HS-27A (cell line): ENCODE measurements at regions not wholly inside any gene's neighbourhood (a gene's known extent, or its start where the extent isn't known, plus 50 kb on each side); places are given as distances from the start of the nearest gene placed in this dataset.

Experiments used
- DNase-seq: peaks from one replicate; pipeline ENCODE4 v3.0.0-alpha.2; 2012; ENCODE audit warnings: low read depth, missing footprints

DNA sequence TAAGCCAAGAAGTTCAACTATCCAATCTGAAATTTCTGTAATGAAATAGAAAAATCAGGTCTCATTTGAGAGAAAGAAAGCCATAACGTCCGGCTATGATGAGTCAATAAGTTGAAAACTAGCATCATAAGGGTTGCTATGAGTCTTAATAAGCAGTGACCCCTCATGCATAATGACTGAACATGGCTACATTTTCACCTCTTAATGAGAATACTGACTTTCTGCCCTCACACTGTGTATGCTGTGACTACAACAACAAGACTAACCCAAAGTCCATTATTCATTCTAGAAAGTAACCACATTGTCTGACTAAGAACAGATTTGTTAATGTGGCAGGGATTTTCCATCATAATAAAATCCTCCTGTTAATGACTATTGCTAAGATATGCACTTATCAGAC is 884.0 kb upstream of the CADM2 start:
- no peak for DNase-seq

DNA sequence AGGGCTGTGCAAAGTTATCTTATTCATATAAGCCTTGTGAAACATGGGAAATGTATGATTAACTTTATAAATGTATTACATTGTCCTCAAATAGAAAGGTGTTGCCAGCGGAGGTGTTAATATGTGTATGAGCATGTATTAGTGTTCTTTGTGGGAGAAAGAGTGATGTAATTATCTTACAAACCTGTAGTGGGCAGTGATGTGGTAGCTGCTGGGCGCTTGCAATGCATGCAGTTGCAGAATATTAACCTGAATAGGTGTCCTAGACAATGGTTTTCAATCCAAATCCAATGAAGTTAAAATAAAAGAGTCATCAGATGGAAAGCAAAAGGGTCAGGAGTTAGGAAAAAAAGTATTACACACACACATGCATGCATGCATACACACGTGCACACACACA is 881.3 kb upstream of the CADM2 start:
- no peak for DNase-seq

DNA sequence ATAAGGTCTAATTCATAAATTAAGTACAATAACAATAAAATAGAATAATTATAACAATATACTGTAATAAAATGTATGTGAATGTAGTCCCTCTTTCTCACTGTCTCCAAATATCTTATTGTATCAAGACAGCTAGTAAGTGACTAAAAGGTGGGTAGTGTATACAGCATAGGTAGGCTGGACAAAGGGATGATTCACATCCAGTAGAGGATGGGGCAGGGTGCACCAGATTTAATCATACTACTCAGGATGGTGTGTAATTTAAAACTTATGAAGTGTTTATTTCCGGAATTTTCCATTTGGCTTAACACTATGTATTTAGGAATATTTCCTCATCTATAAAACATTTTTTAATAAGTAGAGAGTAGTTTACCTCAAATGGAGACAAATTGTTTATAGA is 876.1 kb upstream of the CADM2 start:
- no peak for DNase-seq

DNA sequence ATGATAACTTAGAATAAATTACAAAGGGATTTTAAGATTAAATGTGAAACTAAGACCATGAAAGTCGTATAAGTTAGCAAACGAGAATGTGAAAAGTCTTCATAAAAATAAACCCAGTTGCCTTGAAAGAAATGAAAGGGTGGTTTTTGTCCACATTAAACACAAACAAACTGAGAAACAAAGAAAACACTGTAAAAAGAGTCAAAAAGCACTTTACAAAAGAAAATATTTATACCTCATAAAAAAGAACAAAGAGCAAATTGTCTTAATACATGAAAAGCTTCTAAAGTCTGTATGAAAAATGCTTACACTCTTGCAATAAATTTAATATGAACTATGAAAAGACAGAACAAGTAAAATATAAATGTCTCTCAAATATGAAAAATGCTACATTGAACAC is 865.9 kb upstream of the CADM2 start:
- no peak for DNase-seq

DNA sequence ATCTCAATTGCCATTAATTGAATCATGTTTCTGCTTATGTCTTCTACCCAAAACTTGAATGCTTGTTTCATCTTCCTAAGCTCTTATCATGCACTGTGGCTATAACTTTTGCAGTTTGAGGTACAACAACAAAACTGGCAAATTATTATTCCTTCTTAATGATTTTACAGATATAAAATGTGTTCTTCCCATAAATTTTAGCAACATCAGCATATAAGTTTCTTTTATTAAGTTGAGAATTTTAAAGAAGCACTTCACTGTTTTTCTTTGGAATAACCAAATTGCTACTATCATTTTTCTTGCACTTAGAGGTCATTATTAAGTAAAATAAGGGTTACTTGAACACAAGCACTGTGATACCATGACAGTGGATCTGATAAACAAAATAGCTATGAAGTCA is 862.6 kb upstream of the CADM2 start:
- no peak for DNase-seq

DNA sequence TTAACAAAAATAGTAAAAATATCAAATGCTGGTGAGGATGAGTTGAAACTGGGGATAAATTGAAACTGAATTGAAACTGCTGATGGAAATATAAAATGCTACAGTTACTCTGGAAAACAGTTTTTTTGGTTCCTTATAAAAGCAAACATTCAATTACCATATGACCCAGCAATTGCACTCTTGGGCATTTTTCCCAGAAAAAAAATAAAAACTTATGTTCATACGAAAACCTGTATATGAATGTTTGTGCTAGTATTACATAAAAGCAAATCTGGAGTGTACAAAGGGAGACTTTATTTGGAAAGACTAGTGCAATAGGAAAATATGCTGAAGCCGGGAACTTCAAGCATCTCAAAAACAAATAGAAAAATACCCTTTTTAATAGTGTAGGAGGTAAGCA is 857.9 kb upstream of the CADM2 start:
- DNase-seq = no peak

DNA sequence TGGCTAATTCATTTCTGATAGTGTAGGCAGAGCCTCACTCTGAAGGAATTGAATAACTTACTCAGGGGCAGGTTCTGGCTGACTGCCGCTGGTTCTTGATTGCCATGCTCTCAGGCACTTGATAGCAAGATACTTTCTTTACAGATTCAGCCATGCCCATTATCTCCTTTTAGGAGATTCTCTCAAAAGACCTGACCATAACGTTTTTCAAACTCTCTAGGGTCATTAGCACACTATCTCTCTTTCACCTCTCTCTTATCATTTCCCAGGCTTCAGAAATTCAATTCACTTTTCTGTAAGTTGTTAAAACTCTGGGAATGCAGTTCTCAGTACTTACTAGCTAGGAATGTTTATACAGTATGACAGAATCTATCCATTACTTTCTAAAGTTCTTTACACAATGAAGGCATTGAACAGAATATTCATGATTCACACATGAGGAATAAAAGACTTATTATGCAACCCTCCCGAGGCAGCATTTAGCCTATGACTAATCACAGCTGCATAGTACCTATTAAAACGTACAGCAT is 850.3 kb upstream of the CADM2 start:
- DNase-seq = peak; percentile 35

DNA sequence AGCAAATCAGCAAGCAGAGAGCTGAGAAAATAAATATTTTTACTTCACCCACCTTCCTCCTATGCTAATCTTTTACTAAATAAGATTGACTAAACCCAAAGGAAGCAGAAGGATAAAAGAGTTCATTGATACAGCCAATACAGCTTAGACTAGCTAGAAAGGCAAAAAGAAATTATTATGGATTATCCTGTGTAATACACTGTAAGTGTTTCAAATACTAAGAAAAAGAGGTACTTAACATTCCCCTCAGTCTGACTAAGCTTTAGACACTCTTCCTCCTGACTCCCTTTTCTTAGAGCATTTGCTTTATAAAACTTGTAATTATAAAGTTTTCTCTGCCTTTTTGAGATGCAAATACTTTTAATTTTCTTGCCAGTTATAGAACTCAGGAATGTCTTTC is 848.9 kb upstream of the CADM2 start:
- no peak for DNase-seq

DNA sequence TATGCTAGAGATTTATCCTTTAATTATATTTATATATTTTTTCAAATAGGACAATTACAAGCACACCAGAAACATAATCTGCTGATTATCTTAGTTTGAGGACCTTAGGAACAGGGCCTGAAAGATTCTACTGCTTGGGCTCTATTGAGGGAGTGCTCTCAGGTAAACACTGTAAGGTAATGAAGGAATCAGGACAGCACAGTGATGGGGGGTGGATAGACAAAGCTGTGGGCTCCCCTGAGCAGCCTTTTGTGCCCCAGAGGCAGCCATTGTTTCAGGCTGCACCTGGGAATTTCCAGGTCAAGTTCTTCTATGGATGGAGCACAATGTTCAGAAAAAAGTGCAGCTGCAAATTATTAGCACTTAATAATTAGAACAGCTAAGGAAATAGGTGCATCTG is 848.0 kb upstream of the CADM2 start:
- DNase-seq = no peak

DNA sequence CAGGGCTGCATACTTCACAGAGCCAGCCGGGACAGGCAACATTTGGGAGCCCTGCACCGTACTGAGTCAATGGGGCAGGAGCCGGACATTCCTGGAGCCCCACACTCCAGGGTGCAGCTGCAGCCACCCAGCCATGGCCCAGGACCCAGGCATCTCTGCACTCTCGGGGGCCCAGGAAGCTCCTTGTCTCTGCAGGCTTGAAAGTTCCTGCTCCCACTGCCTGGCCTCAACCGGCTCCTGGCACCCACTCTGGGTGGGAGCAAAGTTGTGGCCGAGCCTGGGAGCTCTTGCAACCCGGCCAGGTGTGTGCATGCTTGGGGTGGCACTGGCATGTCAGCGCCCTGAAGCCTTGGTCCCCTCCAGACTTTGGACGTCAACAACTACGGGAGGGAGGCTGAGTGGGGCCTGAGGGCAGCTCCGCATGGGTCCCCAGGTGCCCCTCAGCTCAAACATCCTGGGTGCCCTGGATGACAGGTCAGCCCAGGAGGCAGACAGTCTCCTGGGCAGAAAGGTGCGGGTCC is 833.5 kb upstream of the CADM2 start:
- no peak for DNase-seq

DNA sequence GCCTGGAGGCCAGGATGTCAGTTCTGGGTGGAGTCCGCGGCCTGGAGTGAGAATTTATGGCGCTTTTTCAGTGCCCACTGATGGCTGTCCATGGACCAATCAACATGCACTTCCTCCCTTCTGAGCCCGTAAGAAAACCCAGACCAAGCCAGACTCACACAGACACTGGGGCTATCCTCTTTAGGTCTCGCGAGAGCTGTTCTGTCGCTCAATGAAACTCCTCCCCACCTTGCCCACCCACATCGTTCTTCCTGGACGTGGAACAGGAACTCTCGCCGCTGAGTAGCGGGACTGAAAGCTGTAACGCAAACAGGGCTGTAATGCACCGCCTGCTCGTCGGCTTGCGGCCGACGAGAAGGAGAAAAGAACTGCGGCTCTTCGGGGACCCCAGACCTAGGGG is 833.0 kb upstream of the CADM2 start:
- no peak for DNase-seq

DNA sequence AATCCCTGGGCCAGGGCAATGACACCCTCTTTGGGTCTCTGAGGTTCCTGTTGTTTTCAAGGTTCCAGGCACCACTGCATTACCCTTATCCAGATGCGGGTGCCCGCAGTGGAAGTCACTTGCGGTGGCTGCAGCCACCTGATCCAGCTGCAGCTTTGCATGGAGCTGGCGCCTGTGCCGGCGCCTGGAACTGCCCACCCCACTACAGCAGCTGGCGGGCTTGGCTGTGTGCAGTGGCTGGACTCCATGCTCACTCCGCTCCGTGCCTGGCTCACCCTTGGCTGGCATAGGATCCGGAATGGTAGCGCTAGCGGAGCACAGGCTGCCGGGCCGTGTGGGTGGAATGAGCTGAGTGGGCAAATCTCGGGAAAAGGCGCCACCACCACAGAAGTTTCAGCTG is 832.6 kb upstream of the CADM2 start:
- DNase-seq = no peak

DNA sequence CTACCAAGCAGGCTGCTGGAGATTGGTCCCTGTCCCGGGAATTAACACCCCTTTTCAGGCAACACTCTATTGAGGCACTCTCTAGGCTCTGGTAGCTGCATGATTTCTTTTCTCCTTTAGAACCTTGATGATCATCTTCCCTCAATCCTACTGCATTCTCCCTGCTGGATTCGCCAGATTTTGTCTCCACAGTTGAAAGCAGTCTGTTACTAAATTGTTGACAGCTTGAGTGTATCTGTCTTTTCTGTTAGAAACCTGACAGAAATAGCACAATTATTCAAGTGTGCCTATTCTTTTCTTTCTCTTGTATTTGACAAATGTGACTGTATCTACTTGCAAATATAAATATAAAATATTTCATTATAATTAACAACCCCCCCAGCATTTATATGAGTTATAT is 830.8 kb upstream of the CADM2 start:
- DNase-seq = no peak

DNA sequence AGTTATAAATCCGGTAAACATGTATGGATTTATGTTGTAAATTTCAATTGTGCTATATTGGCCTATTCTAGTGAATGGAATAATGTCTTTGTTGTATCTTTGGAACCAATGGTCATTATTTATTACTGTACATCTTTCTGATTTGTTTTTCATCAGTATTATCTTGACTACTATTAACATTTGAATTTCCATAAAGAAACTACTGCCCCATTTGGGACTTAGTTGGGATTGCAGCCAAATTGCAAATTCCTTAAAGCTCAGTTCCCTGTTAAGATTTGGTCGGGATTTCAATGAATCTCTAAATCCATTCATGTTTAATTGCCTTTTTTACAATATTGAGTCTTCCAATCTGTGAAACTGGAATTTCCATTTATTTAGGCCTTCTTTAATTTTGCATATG is 822.4 kb upstream of the CADM2 start:
- DNase-seq = no peak

DNA sequence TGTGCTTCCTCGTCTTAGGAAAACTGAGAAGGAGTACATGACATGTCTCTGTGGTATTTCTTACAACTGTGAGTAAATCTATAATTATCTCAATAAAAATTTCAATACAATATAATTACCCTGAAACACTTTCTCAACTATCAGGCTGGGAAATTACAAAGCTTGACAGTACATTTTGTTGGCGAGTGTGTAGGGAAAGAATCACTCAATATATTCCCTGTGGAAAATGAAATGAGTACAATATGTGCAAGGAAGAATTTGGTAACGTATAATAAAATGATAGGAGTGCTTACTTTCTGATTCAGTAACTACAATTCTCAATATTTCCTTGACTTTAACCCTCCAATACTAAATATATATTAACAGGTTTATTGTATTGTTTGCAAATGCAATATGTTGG is 818.2 kb upstream of the CADM2 start:
- no peak for DNase-seq

DNA sequence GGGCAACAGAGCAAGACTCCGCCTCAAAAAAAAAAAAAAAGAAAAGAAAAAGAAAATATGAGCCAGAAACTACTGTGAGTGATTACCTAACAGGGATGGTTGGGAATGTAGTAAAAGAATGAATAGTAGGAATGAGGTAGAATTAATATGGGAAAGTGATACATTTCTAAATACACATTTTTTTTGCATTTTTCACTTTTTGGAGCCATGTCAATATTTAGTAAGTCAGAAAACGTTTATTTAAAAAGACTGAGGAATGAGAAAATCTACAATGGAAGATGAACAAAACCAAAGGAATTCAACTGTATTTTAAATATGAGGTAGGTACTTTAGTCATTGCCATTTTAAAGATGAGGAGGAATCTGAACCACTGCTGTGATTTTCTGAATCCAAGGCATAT is 817.2 kb upstream of the CADM2 start:
- DNase-seq = no peak

DNA sequence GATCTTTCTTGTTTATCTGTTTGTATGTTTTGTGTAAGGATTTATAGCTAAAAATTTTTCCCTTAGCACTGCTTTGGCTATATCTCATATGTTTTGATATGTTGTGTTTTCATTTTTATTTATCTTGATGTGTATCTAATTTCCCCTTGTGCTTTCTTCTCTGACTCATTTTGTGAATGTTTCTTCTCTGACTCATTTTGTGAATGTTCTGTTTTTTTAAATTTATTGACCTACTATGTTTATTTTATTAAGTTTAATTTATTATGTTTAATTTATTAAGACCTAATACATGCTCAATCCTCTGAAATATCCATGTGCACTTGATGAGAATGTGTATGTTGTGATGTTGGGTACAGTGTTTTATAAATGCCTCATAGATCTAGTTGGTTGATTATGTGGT is 793.5 kb upstream of the CADM2 start:
- DNase-seq = no peak

DNA sequence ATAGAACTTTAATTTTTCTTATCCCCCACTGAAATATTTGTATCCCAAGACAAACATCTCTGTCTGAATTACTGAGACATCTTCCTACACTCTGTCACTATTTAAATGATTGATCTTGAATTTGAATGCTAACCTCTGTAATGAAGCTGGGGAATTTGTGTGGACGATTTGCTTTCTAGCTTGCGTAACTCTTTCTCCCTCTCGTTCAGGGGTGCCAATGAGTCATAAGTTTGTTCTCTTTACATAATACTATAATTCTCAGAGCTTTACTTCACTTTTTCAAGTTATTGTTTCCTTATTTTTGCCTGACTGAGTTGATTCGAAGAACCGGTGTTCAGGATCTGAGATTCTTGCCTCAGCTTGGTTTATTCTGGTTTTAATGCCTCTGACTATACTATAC is 783.3 kb upstream of the CADM2 start:
- no peak for DNase-seq

DNA sequence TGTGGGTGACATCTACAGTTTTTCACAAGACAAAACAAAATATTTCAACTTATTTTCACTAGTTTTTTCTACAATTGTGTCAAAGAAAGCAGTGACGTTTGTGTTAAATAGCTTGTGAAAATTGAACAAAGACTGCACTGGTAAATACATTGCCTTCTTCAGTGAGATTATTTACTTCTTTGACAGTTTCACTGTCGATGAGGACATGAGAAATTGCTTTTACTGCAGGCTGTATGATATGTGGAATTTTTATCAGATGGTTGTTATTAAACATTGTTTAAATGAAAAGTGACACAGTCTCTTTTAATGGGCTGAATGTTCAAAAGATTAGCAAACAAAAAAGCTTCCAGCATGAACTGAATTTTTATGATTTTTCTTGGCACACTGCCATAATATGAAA is 773.9 kb upstream of the CADM2 start:
- no peak for DNase-seq

DNA sequence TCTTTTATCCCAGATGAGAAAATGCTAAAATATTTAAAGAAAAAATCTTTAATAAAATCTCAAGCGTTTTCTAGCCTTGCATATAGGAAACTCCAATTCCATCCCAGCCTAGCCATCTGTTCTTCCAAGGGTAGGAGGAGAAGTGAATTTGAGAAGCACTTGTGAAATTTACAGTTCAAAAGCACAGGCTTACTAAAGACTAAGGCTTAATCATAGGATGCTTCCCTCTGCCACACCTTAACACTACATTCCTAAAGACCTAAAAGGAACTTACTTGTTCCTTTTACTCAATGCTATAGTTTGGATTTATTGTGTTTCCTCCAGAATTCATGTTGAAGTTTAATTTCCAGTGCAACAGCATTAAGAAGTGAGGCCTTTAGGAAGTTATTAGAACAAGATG is 764.8 kb upstream of the CADM2 start:
- DNase-seq = no peak

DNA sequence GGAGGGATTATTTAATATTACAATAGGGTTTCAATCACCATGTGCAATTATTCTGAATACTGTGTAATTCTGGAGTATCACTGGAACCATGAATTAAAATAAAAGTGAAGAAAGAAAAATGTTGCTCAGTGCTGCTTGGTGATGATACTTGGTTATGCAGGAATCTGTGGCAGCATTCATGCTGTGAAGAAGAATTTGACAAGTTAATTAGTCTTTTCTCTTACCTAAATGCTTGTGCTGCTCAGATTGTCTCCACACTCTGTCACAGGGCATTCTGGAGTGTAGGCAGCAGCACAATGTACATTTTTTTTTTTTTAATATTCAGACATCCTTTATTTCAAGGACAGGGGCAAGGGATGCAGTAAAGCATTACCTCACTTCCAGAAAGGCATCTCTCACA is 749.3 kb upstream of the CADM2 start:
- no peak for DNase-seq

DNA sequence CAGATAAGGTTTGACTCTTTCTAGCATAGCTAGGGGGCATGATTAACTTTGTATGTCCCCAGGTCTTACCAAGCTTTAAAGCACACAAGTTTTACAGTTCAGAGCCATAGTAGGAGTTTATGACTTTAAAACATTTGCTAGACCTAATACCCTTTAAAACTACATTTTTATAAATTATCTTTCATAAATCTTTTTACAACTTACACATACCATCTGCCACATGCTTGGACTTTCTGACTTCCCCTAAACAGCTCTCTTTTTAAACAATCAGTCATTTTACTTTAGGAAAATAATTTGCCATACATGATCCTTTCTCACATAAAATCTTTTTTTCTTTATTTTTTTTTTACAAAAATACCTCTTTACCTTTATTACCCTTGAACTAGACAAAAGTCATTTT is 735.3 kb upstream of the CADM2 start:
- no peak for DNase-seq

DNA sequence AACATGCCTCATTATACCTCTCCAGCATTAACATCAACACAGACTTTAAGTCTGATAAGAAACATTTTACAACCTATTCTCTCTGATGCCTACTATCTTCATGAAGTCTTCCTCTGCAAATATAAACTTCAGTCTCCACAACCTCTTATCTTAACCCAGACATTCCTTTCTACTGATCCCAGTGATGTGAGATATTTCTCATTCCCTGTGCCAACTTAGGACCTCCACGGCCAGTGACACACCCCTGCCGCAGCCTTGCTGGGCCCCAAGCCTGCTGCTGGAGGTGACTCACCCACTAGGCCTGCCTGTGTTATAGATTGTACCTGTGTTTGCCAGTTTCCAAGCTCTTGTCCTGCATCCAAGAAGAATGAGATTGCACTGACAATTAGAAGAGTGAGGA is 734.5 kb upstream of the CADM2 start:
- no peak for DNase-seq

DNA sequence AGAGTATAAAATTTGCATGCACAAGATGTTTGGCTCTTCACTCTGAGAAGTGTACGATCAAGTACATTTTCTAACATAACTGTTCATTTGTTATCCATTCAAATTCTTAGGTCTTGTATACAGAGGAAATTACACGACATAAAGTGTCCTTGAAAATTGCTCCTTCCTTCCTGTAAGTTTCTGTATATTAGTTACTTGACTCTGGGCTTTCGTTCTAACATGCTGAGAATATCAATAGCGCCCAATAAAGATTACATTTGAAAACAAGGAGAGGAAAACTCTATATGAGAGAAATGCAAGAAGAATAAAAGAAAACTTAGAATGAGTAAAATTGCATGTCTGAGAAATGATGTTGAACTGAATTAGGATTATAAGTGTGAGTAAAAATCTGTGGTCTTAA is 722.5 kb upstream of the CADM2 start:
- no peak for DNase-seq

DNA sequence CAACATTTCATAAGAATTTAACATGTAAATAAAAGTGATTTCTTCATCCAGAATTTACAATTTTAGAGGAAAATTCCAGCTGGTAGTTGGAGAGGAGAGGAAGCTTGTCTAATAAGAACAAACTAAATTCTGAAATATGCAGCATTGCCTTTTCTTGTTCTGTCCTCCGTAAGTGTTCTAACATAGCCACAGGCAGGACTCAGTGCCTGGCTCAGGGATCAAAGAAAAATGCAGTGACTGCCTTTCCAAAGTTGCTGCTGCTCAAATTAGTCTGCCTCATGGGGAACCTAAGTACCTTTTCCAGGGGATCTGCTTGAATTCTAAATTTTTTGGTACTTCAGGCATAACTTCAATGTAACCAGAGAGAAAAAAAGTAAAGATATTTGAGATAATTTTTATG is 713.0 kb upstream of the CADM2 start:
- no peak for DNase-seq
